Testis (tissue), 2 donors: ENCODE measurements at regions not wholly inside any gene's neighbourhood (a gene's known extent, or its start where the extent isn't known, plus 50 kb on each side); places are given as distances from the start of the nearest gene placed in this dataset.

Experiments
- DNase-seq: peaks from one replicate; pipeline ENCODE4 v3.0.0-alpha.2; 2019
- H3K27ac ChIP-seq, 2 donors: fragments of 200-600 bp; sonication (generic); one replicate each; pipeline ENCODE4 v1.5.1; 2019
- H3K27me3 ChIP-seq: fragments of 200-600 bp; sonication (generic); one replicate; pipeline ENCODE4 v1.5.1; 2019
- H3K36me3 ChIP-seq: fragments of 200-600 bp; sonication (generic); one replicate; pipeline ENCODE4 v1.5.1; 2017; ENCODE audit warnings: low read depth; ENCODE audit errors: missing control alignments
- H3K4me1 ChIP-seq: fragments of 200-600 bp; sonication (generic); one replicate; pipeline ENCODE4 v1.5.1; 2019
- H3K4me3 ChIP-seq, 2 donors: fragments of 200-600 bp; sonication (generic); one replicate each; pipeline ENCODE4 v1.5.1; 2017 to 2019
- H3K9me3 ChIP-seq: fragments of 200-600 bp; sonication (generic); one replicate; pipeline ENCODE4 v1.5.1; 2017
- POLR2A ChIP-seq: fragments of 450-650 bp; IDR thresholded peaks from one replicate; pipeline ENCODE4 v1.6.1; 2017; ENCODE audit warnings: antibody characterized with exemption, mild to moderate bottlenecking, moderate library complexity
- WGBS, 2 donors: methylation state at CpG; one replicate each; pipeline ENCODE4 v1.1.5; 2018; 5-methylcytosine and 5-hydroxymethylcytosine counted together
- intact Hi-C: fragments of 100-400 bp; cut with DNase I; formaldehyde crosslinking; loops from one replicate; pipeline ENCODE4 v1.15.1; 2023; ENCODE audit warnings: low total_unique reads
- small RNA-seq, 2 donors: library from RNA; depleted of rRNA; stranded (forward); fragments of <200 nt; gene quantifications; one replicate each; pipeline ENCODE3, GENCODE V24; 2016
- TF ChIP-seq, protein P1 (sequence below), 3 experiments: fragments of 450-650 bp in 2 of 3; fragments of 200-600 bp in 1 of 3; sonication (generic) in 1 of 3; IDR thresholded peaks; one replicate each; pipeline ENCODE4 v1.5.1; 2016 to 2019; ENCODE audit warnings: antibody characterized with exemption in 3 of 3, mild to moderate bottlenecking in 2 of 3, moderate library complexity in 1 of 3

DNA sequence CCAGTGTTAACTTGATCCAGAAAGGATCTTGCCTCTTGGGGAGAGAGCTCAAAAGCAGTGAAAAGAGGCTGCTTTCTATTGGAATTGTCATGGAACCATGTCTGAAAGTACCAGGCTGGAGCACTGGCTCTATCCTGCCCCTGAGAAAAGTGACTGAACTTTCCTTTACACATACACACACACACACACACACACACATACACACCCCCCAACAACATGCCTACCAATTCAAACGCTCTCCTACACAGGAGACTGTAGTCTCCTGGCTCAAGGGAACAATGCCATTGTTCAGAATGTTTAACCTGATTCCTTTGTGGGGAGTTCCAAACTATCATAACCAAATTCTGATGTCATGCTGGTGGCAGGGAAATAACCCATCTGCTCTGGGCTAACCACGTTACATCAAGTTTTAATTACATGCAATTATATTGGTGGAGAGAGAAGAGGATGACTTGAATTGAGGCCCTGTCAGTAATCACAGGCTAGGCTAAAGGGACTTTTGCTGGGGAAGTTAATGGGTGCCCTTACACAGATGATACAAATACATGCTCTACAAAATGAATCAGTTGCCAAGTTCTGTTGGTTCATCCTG lies 52.3 kb upstream of the DUSP10 start:
- intact Hi-C loops: no loop called here
- Histone ChIP-seq H3K4me3 (no peak overlapping the region), H3K36me3 (no peaks in the 10 kb centered on the region), H3K4me1 (no peaks in the 10 kb centered on the region), H3K27ac (no peak overlapping the region), H3K27me3 (no peaks in the 10 kb centered on the region), H3K9me3 (no peaks in the 10 kb centered on the region)
- 81 to 87% methylated on average over 2 of the region's 2 CpGs for WGBS, 2 donors
- TF ChIP-seq, protein P1, sequence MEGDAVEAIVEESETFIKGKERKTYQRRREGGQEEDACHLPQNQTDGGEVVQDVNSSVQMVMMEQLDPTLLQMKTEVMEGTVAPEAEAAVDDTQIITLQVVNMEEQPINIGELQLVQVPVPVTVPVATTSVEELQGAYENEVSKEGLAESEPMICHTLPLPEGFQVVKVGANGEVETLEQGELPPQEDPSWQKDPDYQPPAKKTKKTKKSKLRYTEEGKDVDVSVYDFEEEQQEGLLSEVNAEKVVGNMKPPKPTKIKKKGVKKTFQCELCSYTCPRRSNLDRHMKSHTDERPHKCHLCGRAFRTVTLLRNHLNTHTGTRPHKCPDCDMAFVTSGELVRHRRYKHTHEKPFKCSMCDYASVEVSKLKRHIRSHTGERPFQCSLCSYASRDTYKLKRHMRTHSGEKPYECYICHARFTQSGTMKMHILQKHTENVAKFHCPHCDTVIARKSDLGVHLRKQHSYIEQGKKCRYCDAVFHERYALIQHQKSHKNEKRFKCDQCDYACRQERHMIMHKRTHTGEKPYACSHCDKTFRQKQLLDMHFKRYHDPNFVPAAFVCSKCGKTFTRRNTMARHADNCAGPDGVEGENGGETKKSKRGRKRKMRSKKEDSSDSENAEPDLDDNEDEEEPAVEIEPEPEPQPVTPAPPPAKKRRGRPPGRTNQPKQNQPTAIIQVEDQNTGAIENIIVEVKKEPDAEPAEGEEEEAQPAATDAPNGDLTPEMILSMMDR (IDR thresholded peaks at IDR 0.05): no peak
- TF ChIP-seq POLR2A: no peak
- DNase-seq: no peak

DNA sequence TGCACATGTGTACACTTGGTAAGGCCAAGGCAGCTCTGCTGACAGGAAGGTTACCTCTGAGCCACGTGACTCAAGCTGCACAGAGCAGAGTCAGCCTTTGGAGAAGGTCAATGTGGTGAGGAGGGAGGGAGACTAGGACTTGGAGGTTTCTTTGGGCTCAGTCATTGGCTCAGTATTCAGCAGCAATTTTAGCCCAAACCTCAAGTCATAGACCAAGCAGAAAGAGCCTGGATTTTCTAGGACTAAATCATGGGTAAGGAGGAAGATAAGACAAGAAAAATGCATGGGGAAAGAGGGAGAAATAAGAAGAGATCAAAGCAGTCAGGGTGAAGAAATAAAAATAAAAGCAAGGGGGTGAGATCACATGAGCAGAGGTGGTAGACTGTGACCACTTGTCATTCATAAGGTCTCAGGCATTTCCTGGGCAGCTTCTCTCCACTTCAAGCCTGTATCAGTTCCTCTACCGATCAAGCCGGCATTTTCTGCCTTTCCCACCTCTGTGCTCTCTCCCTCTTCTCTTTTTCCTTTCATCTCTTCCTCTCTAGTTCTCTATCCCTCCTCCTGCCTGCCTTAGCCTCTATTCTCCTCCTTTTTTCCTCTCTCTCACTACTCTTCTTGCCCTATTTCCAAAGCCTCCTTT lies 51.7 kb upstream of the DUSP10 start:
- WGBS, 2 donors: 82 to 87% methylated on average over 3 of the region's 3 CpGs
- no peak overlapping the region for H3K4me3 ChIP-seq
- no peaks in the 10 kb centered on the region for H3K9me3 ChIP-seq
- H3K27me3 ChIP-seq: no peaks in the 10 kb centered on the region
- TF ChIP-seq POLR2A: no peak
- TF ChIP-seq, protein P1 (IDR thresholded peaks at IDR 0.05): no peak
- H3K36me3 ChIP-seq: no peaks in the 10 kb centered on the region
- DNase-seq: no peak
- intact Hi-C loops: no loop called here
- no peak overlapping the region for H3K27ac ChIP-seq
- H3K4me1 ChIP-seq: no peaks in the 10 kb centered on the region

DNA sequence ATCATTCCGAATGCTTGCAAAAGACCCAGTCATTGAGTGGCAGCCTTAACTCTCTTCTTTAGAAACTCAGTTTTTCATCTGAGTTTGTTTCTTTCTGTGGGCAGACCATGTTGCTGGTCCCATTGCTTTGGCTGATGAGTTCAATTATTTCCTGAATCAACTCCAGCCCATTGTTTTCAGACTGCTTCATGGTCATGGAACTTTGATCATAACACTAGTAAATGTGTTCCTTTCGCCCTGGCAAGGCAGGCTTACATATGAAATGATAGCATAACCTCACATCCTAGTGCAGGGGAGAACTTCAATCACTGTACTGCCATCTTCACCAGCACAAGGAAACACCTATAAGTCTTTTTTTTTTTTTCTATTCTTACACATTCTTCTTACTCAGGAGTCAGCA lies 50.0 kb upstream of the DUSP10 start:
- Histone ChIP-seq H3K36me3 (no peaks in the 10 kb centered on the region), H3K9me3 (no peaks in the 10 kb centered on the region), H3K4me3 (no peak overlapping the region), H3K4me1 (no peaks in the 10 kb centered on the region), H3K27ac (no peak overlapping the region), H3K27me3 (no peaks in the 10 kb centered on the region)
- TF ChIP-seq, protein P1 (IDR thresholded peaks at IDR 0.05): no peak
- no peak for TF ChIP-seq POLR2A
- 93 to 95% methylated on average over 2 of the region's 2 CpGs for WGBS, 2 donors
- intact Hi-C loops: no loop called here
- DNase-seq: no peak

Small RNAs in the stretch of these regions (small RNA-seq; reads per million reads assigned to genes)
- gene RNU6-403P: 0 reads per million in 2 donors
